Uterus (tissue), 3 donors: ENCODE measurements at regions not wholly inside any gene's neighbourhood (a gene's known extent, or its start where the extent isn't known, plus 50 kb on each side); places are given as distances from the start of the nearest gene placed in this dataset. TPM values are rescaled to one million over a fixed set of nuclear protein-coding genes. Genes with fewer than 3 reads are reported as not detected.

Experiments used
- DNase-seq, 2 donors: peaks; one replicate each; pipeline ENCODE4 v3.0.0-alpha.2; 2019 to 2020
- H3K27ac ChIP-seq, 2 donors: fragments of 200-600 bp; sonication (generic); 1 replicate in 1 of 2; 2 replicates in 1 of 2; pipeline ENCODE4 v1.5.1; 2016 to 2018
- H3K27me3 ChIP-seq, 2 donors: fragments of 200-600 bp; sonication (generic); one replicate each; pipeline ENCODE4 v1.5.1; 2018 to 2019; ENCODE audit warnings: control low read depth in 1 of 2
- H3K36me3 ChIP-seq, 2 donors: fragments of 200-600 bp; sonication (generic); one replicate each; pipeline ENCODE4 v1.5.1; 2019; ENCODE audit warnings: control low read depth in 1 of 2
- H3K4me1 ChIP-seq, 2 donors: fragments of 200-600 bp; sonication (generic); one replicate each; pipeline ENCODE4 v1.5.1; 2018 to 2019; ENCODE audit warnings: control low read depth in 1 of 2
- H3K4me3 ChIP-seq, 2 donors: fragments of 200-600 bp; sonication (generic); 1 replicate in 1 of 2; 2 replicates in 1 of 2; pipeline ENCODE4 v1.5.1; 2018 to 2019; ENCODE audit warnings: mild to moderate bottlenecking in 1 of 2
- H3K9me3 ChIP-seq, 2 donors: fragments of 200-600 bp; sonication (generic); one replicate each; pipeline ENCODE4 v1.5.1; 2019; ENCODE audit warnings: control low read depth in 1 of 2
- CTCF ChIP-seq, 4 experiments: fragments of 200-600 bp in 2 of 4; fragments of 450-650 bp in 2 of 4; sonication (generic) in 2 of 4; IDR thresholded peaks; one replicate each; pipeline ENCODE4 v1.5.1; 2016 to 2019; ENCODE audit warnings: antibody characterized with exemption in 4 of 4, mild to moderate bottlenecking in 2 of 4, moderate library complexity in 1 of 4
- POLR2A ChIP-seq, 2 donors: fragments of 450-650 bp; IDR thresholded peaks; one replicate each; pipeline ENCODE4 v1.6.1; 2016; ENCODE audit warnings: antibody characterized with exemption in 2 of 2, mild to moderate bottlenecking in 1 of 2, moderate library complexity in 1 of 2
- intact Hi-C: fragments of 100-400 bp; cut with DNase I; formaldehyde crosslinking; loops from one replicate; pipeline ENCODE4 v1.15.1; 2023; ENCODE audit warnings: low total_unique reads
- small RNA-seq: library from RNA; depleted of rRNA; stranded (forward); fragments of <200 nt; gene quantifications from one replicate; pipeline ENCODE3, GENCODE V24; 2016
- donor health status: DM: yes; HTN: yes; CAD: no.

- H3K4me3 ChIP-seq = no peak overlapping the region
- peaks cover 0 to 1% of the 10 kb centered on the region in 2 donors for H3K9me3 ChIP-seq
- H3K36me3 ChIP-seq = no peaks in the 10 kb centered on the region
- no peak for DNase-seq
- intact Hi-C loops = no loop called here
- no peaks in the 10 kb centered on the region for H3K4me1 ChIP-seq
- no peak for TF ChIP-seq CTCF (IDR thresholded peaks at IDR 0.05)
- H3K27me3 ChIP-seq = no peaks in the 10 kb centered on the region
- no peak overlapping the region for H3K27ac ChIP-seq
Measured at GRCh38 chr11:87391496-87391895, 353.8 kb downstream of the TMEM135 start.

- H3K4me1 ChIP-seq = no peaks in the 10 kb centered on the region
- no peak overlapping the region for H3K4me3 ChIP-seq
- H3K9me3 ChIP-seq = peaks cover 0 to 9% of the 10 kb centered on the region in 2 donors
- DNase-seq = no peak
- H3K27ac ChIP-seq = no peak overlapping the region
- H3K27me3 ChIP-seq = no peaks in the 10 kb centered on the region
- TF ChIP-seq POLR2A (IDR thresholded peaks at IDR 0.05) (no peak), CTCF (IDR thresholded peaks at IDR 0.05) (no peak)
- no peaks in the 10 kb centered on the region for H3K36me3 ChIP-seq
- intact Hi-C loops = no loop called here
Measured at GRCh38 chr11:87384078-87384729, 346.5 kb downstream of the TMEM135 start.

GRCh38 chr11:87374038-87374807 lies 336.5 kb downstream of the TMEM135 start:
- Histone ChIP-seq H3K27me3 (no peaks in the 10 kb centered on the region), H3K4me3 (no peak overlapping the region), H3K4me1 (no peaks in the 10 kb centered on the region), H3K36me3 (no peaks in the 10 kb centered on the region), H3K9me3 (no peaks in the 10 kb centered on the region), H3K27ac (no peak overlapping the region)
- no peak for DNase-seq
- no peak for TF ChIP-seq POLR2A (IDR thresholded peaks at IDR 0.05)
- no peak for TF ChIP-seq CTCF (IDR thresholded peaks at IDR 0.05)
- intact Hi-C loops = no loop called here

Small RNA genes in the stretch of these regions (small RNA-seq; reads per million reads assigned to genes)
- not detected for gene AP000676.1
- not detected for gene RF00026
- gene RNU6-1135P = not detected
